HepG2 (cell line): ENCODE measurements at regions not wholly inside any gene's neighbourhood (a gene's known extent, or its start where the extent isn't known, plus 50 kb on each side); places are given as distances from the start of the nearest gene placed in this dataset.

Experiments used
- AHDC1 ChIP-seq: sonication (generic); formaldehyde crosslinking; IDR thresholded peaks from 2 replicates; pipeline ENCODE4 v1.5.1; 2020; ENCODE audit warnings: mild to moderate bottlenecking, missing genetic modification reagents, borderline replicate concordance
- CENPT ChIP-seq: sonication (generic); formaldehyde crosslinking; IDR thresholded peaks from 2 replicates; pipeline ENCODE4 v1.8.0; 2022; ENCODE audit warnings: low read depth, mild to moderate bottlenecking, moderate library complexity, missing genetic modification reagents
- CSRNP2 ChIP-seq: sonication (generic); formaldehyde crosslinking; conservative IDR thresholded peaks from 2 replicates; pipeline ENCODE4 v1.8.0; 2022; ENCODE audit warnings: low read depth, missing genetic modification reagents
- GATA4 ChIP-seq: sonication (generic); IDR thresholded peaks from 2 replicates; pipeline ENCODE4 v1.6.1; 2016; ENCODE audit warnings: antibody characterized with exemption, low read depth, borderline replicate concordance
- MTERF4 ChIP-seq: sonication (generic); formaldehyde crosslinking; IDR thresholded peaks from 2 replicates; pipeline ENCODE4 v1.8.0; 2023; ENCODE audit warnings: mild to moderate bottlenecking, missing genetic modification reagents
- POLR2AphosphoS5 ChIP-seq: IDR thresholded peaks from 2 replicates; pipeline ENCODE4 v1.6.1; 2012; ENCODE audit warnings: low read depth, low read length
- TBL1XR1 ChIP-seq: fragments of 150-350 bp; IDR thresholded peaks from 2 replicates; pipeline ENCODE4 v1.6.1; 2014; ENCODE audit warnings: borderline replicate concordance, low read length; ENCODE audit not compliant: partially characterized antibody
- THYN1 ChIP-seq: sonication (generic); formaldehyde crosslinking; IDR thresholded peaks from 2 replicates; pipeline ENCODE4 v1.8.1; 2023; ENCODE audit warnings: low read depth, mild to moderate bottlenecking, moderate library complexity, missing genetic modification reagents, borderline replicate concordance
- TP53 ChIP-seq: sonication (generic); formaldehyde crosslinking; conservative IDR thresholded peaks from 2 replicates; pipeline ENCODE4 v1.4.0; 2020; ENCODE audit warnings: missing genetic modification reagents
- WIZ ChIP-seq: sonication (generic); formaldehyde crosslinking; IDR thresholded peaks from 2 replicates; pipeline ENCODE4 v1.5.1; 2020; ENCODE audit warnings: mild to moderate bottlenecking, missing genetic modification reagents
- ZBED4 ChIP-seq: sonication (generic); formaldehyde crosslinking; IDR thresholded peaks from 2 replicates; pipeline ENCODE4 v1.4.0; 2020; ENCODE audit warnings: missing genetic modification reagents, borderline replicate concordance
- ZBTB38 ChIP-seq: sonication (generic); formaldehyde crosslinking; IDR thresholded peaks from 2 replicates; pipeline ENCODE4 v1.5.1; 2020; ENCODE audit warnings: mild to moderate bottlenecking, missing genetic modification reagents
- ZNF333 ChIP-seq: sonication (generic); formaldehyde crosslinking; IDR thresholded peaks from 2 replicates; pipeline ENCODE4 v1.4.0; 2020; ENCODE audit warnings: mild to moderate bottlenecking, missing genetic modification reagents, borderline replicate concordance
- ZNF792 ChIP-seq: IDR thresholded peaks from 2 replicates; pipeline ENCODE4 v1.6.1; 2016

GRCh38 chr20:50293284-50294139, 102.9 kb downstream of the CEBPB start (continued):
- TF ChIP-seq MTERF4 (CRISPR knock-in tag) (0 out of 2 replicates have a peak, but pooled peaks have one; percentile 61), ZBED4 (CRISPR knock-in tag) (no peak), GATA4 (no peak), TP53 (CRISPR knock-in tag) (no peak), POLR2AphosphoS5 (no peak), THYN1 (CRISPR knock-in tag) (no peak), ZNF333 (no peak), TBL1XR1 (no peak), CENPT (CRISPR knock-in tag) (peak; percentile 92; the same call in 1 of the 2 replicates), CSRNP2 (no peak), WIZ (no peak), AHDC1 (CRISPR knock-in tag) (no peak), ZBTB38 (peak; percentile 96), ZNF792 (no peak)
